ENCODE measurements at regions not wholly inside any gene's neighbourhood (a gene's known extent, or its start where the extent isn't known, plus 50 kb on each side); places are given as distances from the start of the nearest gene placed in this dataset.

GRCh38 chr19:31492050-31492449 is 142.8 kb upstream of the TSHZ3 start:
- DNase-seq (ENCODE audit: insufficient read length) (no peak), FAIRE-seq (no peak)
- TF ChIP-seq POLR2AphosphoS5 (IDR thresholded peaks at IDR 0.05; ENCODE audit: low read depth, low read length) (no peak), POLR2A (IDR thresholded peaks at IDR 0.05; ENCODE audit: low read depth, low read length) (no peak), TAF1 (IDR thresholded peaks at IDR 0.05; ENCODE audit: borderline replicate concordance, low read depth, low read length) (no peak)

GRCh38 chr19:31496076-31496475 is 146.8 kb upstream of the TSHZ3 start:
- TF ChIP-seq TAF1 (IDR thresholded peaks at IDR 0.05; ENCODE audit: borderline replicate concordance, low read depth, low read length) (no peak), POLR2A (IDR thresholded peaks at IDR 0.05; ENCODE audit: low read depth, low read length) (no peak), POLR2AphosphoS5 (IDR thresholded peaks at IDR 0.05; ENCODE audit: low read depth, low read length) (no peak)
- FAIRE-seq (no peak), DNase-seq (ENCODE audit: insufficient read length) (no peak)

GRCh38 chr19:31497709-31498108 is 148.5 kb upstream of the TSHZ3 start:
- FAIRE-seq (no peak), DNase-seq (ENCODE audit: insufficient read length) (no peak)
- TF ChIP-seq TAF1 (IDR thresholded peaks at IDR 0.05; ENCODE audit: borderline replicate concordance, low read depth, low read length) (no peak), POLR2A (IDR thresholded peaks at IDR 0.05; ENCODE audit: low read depth, low read length) (no peak), POLR2AphosphoS5 (IDR thresholded peaks at IDR 0.05; ENCODE audit: low read depth, low read length) (no peak)

DNA sequence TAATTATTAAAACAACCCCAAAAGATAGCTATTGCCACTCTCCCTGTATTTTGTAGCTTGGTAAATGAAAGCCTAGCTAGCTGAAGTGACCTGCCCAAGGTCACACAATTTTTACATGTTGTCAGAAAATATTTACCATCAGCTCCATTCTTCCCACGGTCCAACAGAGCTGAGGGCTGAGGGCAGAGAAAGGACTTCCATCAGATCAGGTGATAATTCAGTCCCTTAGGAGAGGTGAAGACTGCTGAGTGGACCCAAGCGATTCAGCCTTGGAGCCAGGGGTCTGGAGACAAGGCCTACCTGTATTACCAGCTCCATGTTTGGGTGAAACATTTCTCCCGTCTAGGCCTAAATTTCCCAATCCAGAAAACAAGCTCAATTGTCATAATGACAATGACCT is 149.5 kb upstream of the TSHZ3 start:
- FAIRE-seq (no peak), DNase-seq (ENCODE audit: insufficient read length) (no peak)
- TF ChIP-seq TAF1 (IDR thresholded peaks at IDR 0.05; ENCODE audit: borderline replicate concordance, low read depth, low read length) (no peak), POLR2A (IDR thresholded peaks at IDR 0.05; ENCODE audit: low read depth, low read length) (no peak), POLR2AphosphoS5 (IDR thresholded peaks at IDR 0.05; ENCODE audit: low read depth, low read length) (no peak)

DNA sequence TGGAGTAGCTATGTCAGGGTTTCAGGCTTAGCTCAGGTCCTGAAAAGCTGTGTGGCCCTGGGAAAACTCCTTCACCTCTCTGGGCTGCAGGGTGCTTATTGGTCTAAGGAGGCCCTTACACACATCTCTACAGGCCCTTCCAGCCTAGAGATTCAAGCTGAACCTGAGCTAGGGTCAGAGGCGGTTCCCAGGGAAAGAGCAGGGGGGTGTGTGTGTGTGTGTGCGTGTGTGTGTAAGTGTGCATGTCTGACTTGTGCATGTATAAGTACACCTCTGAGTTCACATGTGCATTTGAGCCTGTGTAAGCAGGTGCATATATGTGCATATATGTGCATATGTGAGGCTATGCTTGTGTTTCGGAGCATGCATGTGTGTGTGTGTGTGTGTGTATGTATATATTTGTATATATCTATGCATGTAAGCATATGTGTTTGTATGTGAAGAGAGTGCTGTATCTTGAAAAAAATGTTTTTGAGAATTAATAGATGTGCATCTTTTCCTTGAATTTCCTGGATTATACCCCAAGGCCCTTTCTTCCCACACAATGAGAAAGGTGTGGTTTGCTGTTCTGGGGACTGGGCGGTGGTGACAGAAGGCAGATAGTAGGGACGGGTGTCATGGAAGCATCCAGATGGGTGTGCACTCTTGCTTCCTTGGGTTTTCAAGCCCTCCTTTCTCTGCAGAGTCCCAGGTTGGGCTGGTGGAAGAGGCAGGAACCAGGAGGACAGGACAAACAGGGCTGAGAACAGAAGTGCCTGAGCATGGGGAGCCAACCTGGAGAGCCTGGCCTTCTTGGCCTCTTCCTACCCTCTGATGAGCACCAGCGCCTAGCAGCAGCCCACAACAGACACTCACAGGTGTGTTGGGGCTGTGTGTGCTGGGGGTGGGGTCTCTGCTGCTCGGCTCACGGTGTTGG is 150.3 kb upstream of the TSHZ3 start:
- DNase-seq (ENCODE audit: insufficient read length) = no peak
- FAIRE-seq = no peak
- TF ChIP-seq POLR2AphosphoS5 (IDR thresholded peaks at IDR 0.05; ENCODE audit: low read depth, low read length) = no peak
- TF ChIP-seq TAF1 (IDR thresholded peaks at IDR 0.05; ENCODE audit: borderline replicate concordance, low read depth, low read length) = no peak
- TF ChIP-seq POLR2A (IDR thresholded peaks at IDR 0.05; ENCODE audit: low read depth, low read length) = no peak

DNA sequence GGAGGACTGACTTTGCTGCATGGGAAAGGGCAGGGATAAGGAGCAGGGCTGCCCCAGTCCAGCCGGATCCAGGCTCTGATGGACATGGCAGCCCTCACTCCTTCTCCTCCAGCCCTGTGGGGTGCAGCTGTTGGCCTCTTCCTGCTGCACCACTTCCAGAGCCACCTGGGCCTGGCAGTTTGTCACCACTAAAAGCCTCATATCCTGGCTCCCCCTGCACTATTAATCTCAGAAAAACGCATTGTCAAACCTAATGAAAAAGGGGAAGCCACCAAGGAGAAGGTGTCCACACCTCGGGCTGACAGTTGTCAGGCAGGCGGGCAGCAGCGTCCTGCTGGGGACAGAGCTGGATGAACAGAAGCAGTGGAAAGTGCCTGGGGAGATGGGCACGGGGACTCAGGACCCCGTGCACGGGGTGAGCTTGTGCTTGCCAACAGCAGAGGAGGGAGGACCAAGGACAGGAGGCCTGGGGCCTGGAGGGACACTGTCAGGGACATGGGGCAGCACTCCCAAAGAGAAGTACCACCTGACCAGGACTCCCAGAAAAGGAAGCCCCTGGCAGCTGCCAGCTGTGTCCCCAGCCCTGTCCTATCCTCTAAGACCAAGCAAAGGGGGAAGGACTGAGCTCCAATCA is 151.1 kb upstream of the TSHZ3 start:
- FAIRE-seq (no peak), DNase-seq (ENCODE audit: insufficient read length) (no peak)
- TF ChIP-seq TAF1 (IDR thresholded peaks at IDR 0.05; ENCODE audit: borderline replicate concordance, low read depth, low read length) = no peak
- no peak for TF ChIP-seq POLR2A (IDR thresholded peaks at IDR 0.05; ENCODE audit: low read depth, low read length)
- no peak for TF ChIP-seq POLR2AphosphoS5 (IDR thresholded peaks at IDR 0.05; ENCODE audit: low read depth, low read length)

- TF ChIP-seq POLR2A (IDR thresholded peaks at IDR 0.05; ENCODE audit: low read depth, low read length) (no peak), TAF1 (IDR thresholded peaks at IDR 0.05; ENCODE audit: borderline replicate concordance, low read depth, low read length) (no peak), POLR2AphosphoS5 (IDR thresholded peaks at IDR 0.05; ENCODE audit: low read depth, low read length) (no peak)
- no peak for FAIRE-seq
- no peak for DNase-seq (ENCODE audit: insufficient read length)
Observed at GRCh38 chr19:31500946-31501345, 151.7 kb upstream of the TSHZ3 start.

DNA sequence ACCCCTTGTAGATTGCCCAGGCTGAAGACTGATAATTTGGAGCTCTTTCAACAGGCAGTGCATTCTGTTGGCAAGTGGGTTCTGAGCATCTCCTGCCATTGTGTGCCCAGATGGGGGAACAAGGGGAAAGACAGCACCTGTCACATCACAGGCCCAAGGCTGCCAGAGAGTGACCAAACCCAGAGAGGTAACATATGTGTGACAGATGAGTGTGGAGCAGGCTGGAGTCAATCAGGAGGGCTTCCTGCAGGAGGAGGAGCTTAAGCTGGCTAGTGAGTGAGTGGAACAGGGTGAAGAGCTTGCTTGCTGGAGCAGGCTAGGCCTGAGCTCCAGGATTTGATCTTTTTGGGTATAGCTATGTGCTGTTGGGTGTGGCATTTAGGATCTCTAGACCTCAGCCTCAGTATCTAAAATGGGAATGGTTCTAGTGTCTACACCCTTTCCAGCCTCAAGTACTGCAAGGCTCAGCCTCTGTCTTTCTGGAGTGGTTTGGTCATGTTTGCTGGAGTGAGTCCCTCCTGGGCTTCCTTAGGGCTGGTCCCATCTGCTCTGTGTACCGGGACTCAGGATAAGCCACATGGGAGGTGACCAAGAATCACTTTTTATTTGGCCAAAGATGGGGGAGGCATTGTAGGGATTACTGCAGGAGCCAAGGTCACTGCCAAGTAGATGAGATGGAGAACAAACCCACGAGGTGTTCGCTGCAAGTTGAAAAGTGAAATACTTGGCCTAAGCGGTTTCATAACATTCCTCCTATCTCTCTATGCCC is 152.4 kb upstream of the TSHZ3 start:
- DNase-seq (ENCODE audit: insufficient read length) (no peak), FAIRE-seq (no peak)
- no peak for TF ChIP-seq POLR2A (IDR thresholded peaks at IDR 0.05; ENCODE audit: low read depth, low read length)
- TF ChIP-seq POLR2AphosphoS5 (IDR thresholded peaks at IDR 0.05; ENCODE audit: low read depth, low read length) = no peak
- TF ChIP-seq TAF1 (IDR thresholded peaks at IDR 0.05; ENCODE audit: borderline replicate concordance, low read depth, low read length) = no peak

DNA sequence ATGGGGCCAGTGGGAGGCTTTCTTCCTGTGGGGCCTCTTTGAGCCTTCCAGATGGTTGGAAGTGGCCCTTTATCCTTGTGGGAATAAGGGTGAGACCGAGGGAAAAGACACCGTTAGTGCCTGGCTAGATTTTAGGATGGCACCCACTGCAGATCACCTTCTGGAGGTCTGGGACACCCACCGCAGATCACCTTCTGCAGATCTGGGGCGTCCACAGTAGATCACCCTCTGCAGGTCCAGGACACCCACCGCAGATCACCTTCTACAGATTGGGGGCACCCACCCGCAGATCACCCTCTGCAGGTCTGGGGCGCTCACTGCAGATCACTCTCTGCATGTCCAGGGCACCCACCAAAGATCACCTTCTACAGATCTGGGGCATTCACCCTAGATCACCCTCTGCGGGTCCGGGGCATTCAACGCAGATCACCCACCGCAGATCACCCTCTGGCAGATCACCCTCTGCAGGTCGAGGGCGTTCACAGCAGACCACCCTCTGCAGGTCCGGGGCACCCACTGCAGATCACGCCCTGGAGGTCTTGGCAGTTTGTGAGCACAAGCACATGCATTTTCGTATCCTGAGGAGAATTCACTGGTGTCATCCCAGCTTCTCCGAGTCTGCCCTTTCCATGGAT is 153.4 kb upstream of the TSHZ3 start:
- TF ChIP-seq POLR2AphosphoS5 (IDR thresholded peaks at IDR 0.05; ENCODE audit: low read depth, low read length) (no peak), TAF1 (IDR thresholded peaks at IDR 0.05; ENCODE audit: borderline replicate concordance, low read depth, low read length) (no peak), POLR2A (IDR thresholded peaks at IDR 0.05; ENCODE audit: low read depth, low read length) (no peak)
- DNase-seq (ENCODE audit: insufficient read length) (no peak), FAIRE-seq (no peak)

GRCh38 chr19:31503211-31503610 is 154.0 kb upstream of the TSHZ3 start:
- TF ChIP-seq POLR2AphosphoS5 (IDR thresholded peaks at IDR 0.05; ENCODE audit: low read depth, low read length) = no peak
- TF ChIP-seq TAF1 (IDR thresholded peaks at IDR 0.05; ENCODE audit: borderline replicate concordance, low read depth, low read length) = no peak
- TF ChIP-seq POLR2A (IDR thresholded peaks at IDR 0.05; ENCODE audit: low read depth, low read length) = no peak
- FAIRE-seq = no peak
- no peak for DNase-seq (ENCODE audit: insufficient read length)

DNA sequence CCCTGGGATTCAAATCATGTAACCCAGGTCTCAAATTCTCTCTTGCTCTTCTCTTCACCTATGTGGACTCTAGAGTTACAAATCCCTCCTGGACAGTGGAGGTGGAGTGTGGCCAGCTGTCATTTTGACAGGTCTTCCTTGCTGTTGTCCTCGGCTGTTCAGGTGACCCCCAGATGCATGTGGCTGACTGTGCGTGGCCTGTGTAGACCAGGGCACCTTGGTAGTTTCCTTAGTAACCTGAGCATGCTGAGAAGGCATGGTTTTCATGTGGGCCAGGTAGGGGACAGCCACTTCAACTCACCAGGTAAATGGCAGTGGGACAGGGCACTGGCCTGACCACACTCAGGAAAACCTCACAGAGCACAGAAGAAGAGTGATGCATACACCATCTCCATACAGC is 155.0 kb upstream of the TSHZ3 start:
- TF ChIP-seq POLR2AphosphoS5 (IDR thresholded peaks at IDR 0.05; ENCODE audit: low read depth, low read length) = no peak
- TF ChIP-seq POLR2A (IDR thresholded peaks at IDR 0.05; ENCODE audit: low read depth, low read length) = no peak
- no peak for TF ChIP-seq TAF1 (IDR thresholded peaks at IDR 0.05; ENCODE audit: borderline replicate concordance, low read depth, low read length)
- FAIRE-seq (no peak), DNase-seq (ENCODE audit: insufficient read length) (no peak)

Data from GM12892 (cell line).